HL-60 (cell line): ENCODE measurements at regions not wholly inside any gene's neighbourhood (a gene's known extent, or its start where the extent isn't known, plus 50 kb on each side); places are given as distances from the start of the nearest gene placed in this dataset.

ENCODE experiments used
- CTCF ChIP-seq: IDR thresholded peaks from one replicate; pipeline ENCODE4 v1.5.1; 2011; ENCODE audit warnings: low read length, control low read depth, inconsistent platforms; ENCODE audit not compliant: insufficient read depth
- GABPA ChIP-seq: IDR thresholded peaks from 2 replicates; pipeline ENCODE4 v1.6.1; 2012; ENCODE audit warnings: low read depth
- POLR2AphosphoS5 ChIP-seq: IDR thresholded peaks from 2 replicates; pipeline ENCODE4 v1.6.1; 2012; ENCODE audit warnings: low read depth
- REST ChIP-seq: IDR thresholded peaks from 2 replicates; pipeline ENCODE4 v1.6.1; 2012; ENCODE audit warnings: low read depth; ENCODE audit not compliant: insufficient replicate concordance
- SPI1 ChIP-seq: IDR thresholded peaks from 2 replicates; pipeline ENCODE4 v1.6.1; 2012; ENCODE audit warnings: low read depth, mild to moderate bottlenecking, borderline replicate concordance

DNA sequence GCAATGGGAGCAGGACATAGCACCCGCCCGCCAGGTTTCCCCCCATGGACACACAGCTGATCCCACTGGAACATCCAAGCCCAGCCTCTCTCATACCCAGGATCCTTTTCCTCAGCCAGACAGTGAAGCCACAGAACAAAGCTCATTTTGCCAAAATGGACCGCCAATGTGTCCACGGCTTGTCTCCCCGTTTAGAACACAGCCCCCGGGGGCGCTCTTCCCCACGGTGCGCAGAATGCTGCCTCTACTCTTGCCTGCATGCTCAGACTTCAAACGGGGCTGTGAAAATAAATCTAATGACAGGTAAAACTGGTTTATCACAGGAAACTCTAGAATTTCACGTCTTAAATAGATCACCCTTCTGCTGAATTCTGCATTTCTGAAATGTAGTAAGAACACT is 548.5 kb upstream of the ID2 start:
- TF ChIP-seq CTCF (no peak), POLR2AphosphoS5 (no peak), REST (no peak), GABPA (no peak), SPI1 (no peak)
